PC-9 (cell line): ENCODE measurements at regions not wholly inside any gene's neighbourhood (a gene's known extent, or its start where the extent isn't known, plus 50 kb on each side); places are given as distances from the start of the nearest gene placed in this dataset.

Experiments
- BruUV-seq: library from RNA; stranded (reverse); fragments of 400-500 nt; replicated peaks from 2 replicates; lab custom pipeline; 2021; lab: Mats Ljungman, UMichigan
- CTCF ChIA-PET: fragments of 300-600 bp; sonication (Branson Sonifier 250); formaldehyde crosslinking; loops from one replicate; lab custom pipeline; 2022; ENCODE audit warnings: antibody characterized with exemption; lab: Charles Lee
- POLR2A ChIA-PET: fragments of 300-600 bp; sonication (Branson Sonifier 250); formaldehyde crosslinking; loops from one replicate; lab custom pipeline; 2022; ENCODE audit warnings: antibody characterized with exemption; ENCODE audit not compliant: unreplicated experiment; lab: Charles Lee
- DNase-seq, 2 experiments: peaks; one replicate each; pipeline versions ENCODE4 v3.0.0 to v3.0.0-alpha.2; 2015 to 2022; ENCODE audit warnings: mixed read lengths in 1 of 2
- H2AFZ ChIP-seq: fragments of 200-600 bp; sonication (generic); 2 replicates; pipeline ENCODE4 v1.8.1; 2017; ENCODE audit warnings: antibody characterized with exemption
- H3F3A ChIP-seq: fragments of 200-600 bp; sonication (generic); 2 replicates; pipeline ENCODE4 v1.8.1; 2017; ENCODE audit warnings: antibody characterized with exemption, mild to moderate bottlenecking, low read depth; ENCODE audit not compliant: insufficient read depth
- H3K27ac ChIP-seq: fragments of 200-600 bp; sonication (generic); 2 replicates; pipeline ENCODE4 v1.6.1; 2016; ENCODE audit warnings: mixed run types
- H3K27me3 ChIP-seq: fragments of 200-600 bp; sonication (generic); 2 replicates; pipeline ENCODE4 v1.6.1; 2016; ENCODE audit warnings: low read depth, mixed run types; ENCODE audit not compliant: insufficient read depth
- H3K36me3 ChIP-seq: fragments of 200-600 bp; sonication (generic); 2 replicates; pipeline ENCODE4 v1.6.1; 2016; ENCODE audit warnings: low read depth, mixed run types
- H3K4me1 ChIP-seq: fragments of 200-600 bp; sonication (generic); replicated peaks from 2 replicates; pipeline ENCODE4 v1.6.1; 2016; ENCODE audit warnings: mixed run types; ENCODE audit not compliant: insufficient read depth
- H3K4me2 ChIP-seq: fragments of 200-600 bp; sonication (generic); 2 replicates; pipeline ENCODE4 v1.6.1; 2017; ENCODE audit warnings: mixed run types
- H3K4me3 ChIP-seq: fragments of 200-600 bp; sonication (generic); 2 replicates; pipeline ENCODE4 v1.6.1; 2016; ENCODE audit warnings: mixed run types
- H3K79me2 ChIP-seq: fragments of 200-600 bp; sonication (generic); 2 replicates; pipeline ENCODE4 v1.6.1; 2017; ENCODE audit warnings: low read depth, mixed run types
- H3K9me2 ChIP-seq: fragments of 200-600 bp; sonication (generic); 2 replicates; pipeline ENCODE4 v1.8.1; 2017; ENCODE audit warnings: mild to moderate bottlenecking; ENCODE audit not compliant: insufficient read depth
- H3K9me3 ChIP-seq: fragments of 200-600 bp; sonication (generic); 2 replicates; pipeline ENCODE4 v1.8.1; 2016; ENCODE audit warnings: low read depth; ENCODE audit not compliant: insufficient read depth
- H4K20me1 ChIP-seq: fragments of 200-600 bp; sonication (generic); 2 replicates; pipeline ENCODE4 v1.8.1; 2017; ENCODE audit not compliant: insufficient read depth
- CTCF ChIP-seq: fragments of 200-600 bp; sonication (generic); conservative IDR thresholded peaks from 2 replicates; pipeline ENCODE4 v1.6.1; 2017; ENCODE audit warnings: mixed run types, antibody characterized with exemption, mild to moderate bottlenecking, moderate library complexity
- EZH2 ChIP-seq: fragments of 200-600 bp; sonication (generic); IDR thresholded peaks from 2 replicates; pipeline ENCODE4 v1.8.0; 2017; ENCODE audit warnings: antibody characterized with exemption, low read depth
- intact Hi-C: fragments of 100-400 bp; cut with micrococcal nuclease; formaldehyde crosslinking; loops from one replicate; pipeline ENCODE4 v1.10.0; 2022; ENCODE audit not compliant: unreplicated experiment

GRCh38 chr17:72354071-72354470 is 233.3 kb downstream of the SOX9 start:
- H3K4me2 ChIP-seq: no peak overlapping the region
- H3K4me1 ChIP-seq: peaks cover 20% of the 10 kb centered on the region
- ChIA-PET CTCF (no interaction called here), POLR2A (no interaction called here)
- H3F3A ChIP-seq: peaks cover 11% of the 10 kb centered on the region
- DNase-seq: no peak
- no peak overlapping the region for H3K4me3 ChIP-seq
- intact Hi-C loops: no loop called here
- no peak for TF ChIP-seq CTCF
- no peak for TF ChIP-seq EZH2
- no peaks in the 10 kb centered on the region for H3K9me2 ChIP-seq
- no peaks in the 10 kb centered on the region for H3K27me3 ChIP-seq
- H2AFZ ChIP-seq: no peak overlapping the region
- H3K9me3 ChIP-seq: no peaks in the 10 kb centered on the region; the same call in 1 of the 2 replicates
- BruUV-seq: no TSS peak
- H3K27ac ChIP-seq: no peak overlapping the region
- no peaks in the 10 kb centered on the region for H4K20me1 ChIP-seq
- no peaks in the 10 kb centered on the region for H3K79me2 ChIP-seq
- H3K36me3 ChIP-seq: no peaks in the 10 kb centered on the region

GRCh38 chr17:72357764-72358365 is 237.0 kb downstream of the SOX9 start:
- intact Hi-C loops: loop anchor here (1.0 to 2.0 kb wide), 4 partner anchors 19 to 232 kb away; no protein-coding TSS in a partner anchor
- POLR2A ChIA-PET: interaction anchor here (0.6 to 0.7 kb wide), 4 partner anchors 19 to 371 kb away, joined by 4 to 6 read pairs (median 4); no protein-coding TSS in a partner anchor

GRCh38 chr17:72358465-72358864 is 237.6 kb downstream of the SOX9 start:
- 0 out of 2 replicates have a peak overlapping the region, but pooled peaks have one; percentile 10 for H3K4me2 ChIP-seq
- H3F3A ChIP-seq: peaks cover 28% of the 10 kb centered on the region
- H3K9me2 ChIP-seq: no peaks in the 10 kb centered on the region
- POLR2A ChIA-PET: interaction anchor here (0.6 to 0.7 kb wide), 4 partner anchors 19 to 370 kb away, joined by 4 to 6 read pairs (median 4); no protein-coding TSS in a partner anchor
- intact Hi-C loops: loop anchor here (1.0 to 2.0 kb wide), 4 partner anchors 19 to 232 kb away; no protein-coding TSS in a partner anchor
- no peaks in the 10 kb centered on the region; the same call in 1 of the 2 replicates for H3K9me3 ChIP-seq
- no peak for TF ChIP-seq CTCF
- no peak for TF ChIP-seq EZH2
- H3K4me1 ChIP-seq: peaks cover 45% of the 10 kb centered on the region
- H4K20me1 ChIP-seq: no peaks in the 10 kb centered on the region
- peak; percentile 40 to 93 for DNase-seq
- H3K79me2 ChIP-seq: no peaks in the 10 kb centered on the region
- H3K27me3 ChIP-seq: no peaks in the 10 kb centered on the region
- no TSS peak for BruUV-seq
- H3K36me3 ChIP-seq: no peaks in the 10 kb centered on the region
- H3K4me3 ChIP-seq: no peak overlapping the region
- no peak overlapping the region for H2AFZ ChIP-seq
- CTCF ChIA-PET: no interaction called here
- H3K27ac ChIP-seq: peak overlapping the region; percentile 53

More at GRCh38 chr17:72357764-72358365, 237.0 kb downstream of the SOX9 start:
- no peaks in the 10 kb centered on the region for H3K79me2 ChIP-seq
- CTCF ChIA-PET: no interaction called here
- no peak overlapping the region for H3K4me3 ChIP-seq
- H3K36me3 ChIP-seq: no peaks in the 10 kb centered on the region
- DNase-seq: no peak
- BruUV-seq: no TSS peak
- no peaks in the 10 kb centered on the region; the same call in 1 of the 2 replicates for H3K9me3 ChIP-seq
- no peaks in the 10 kb centered on the region for H3K9me2 ChIP-seq
- H3K4me1 ChIP-seq: peaks cover 39% of the 10 kb centered on the region
- TF ChIP-seq EZH2 (no peak), CTCF (no peak)
- H4K20me1 ChIP-seq: no peaks in the 10 kb centered on the region
- H3K27me3 ChIP-seq: no peaks in the 10 kb centered on the region
- 0 out of 2 replicates have a peak overlapping the region, but pooled peaks have one; percentile 10 for H3K4me2 ChIP-seq
- H3F3A ChIP-seq: peaks cover 22% of the 10 kb centered on the region
- H2AFZ ChIP-seq: no peak overlapping the region
- H3K27ac ChIP-seq: peak overlapping the region; percentile 53
